C4-2B (cell line): ENCODE measurements at regions not wholly inside any gene's neighbourhood (a gene's known extent, or its start where the extent isn't known, plus 50 kb on each side); places are given as distances from the start of the nearest gene placed in this dataset.

ENCODE experiments used
- H3K27ac ChIP-seq: fragments of 450-650 bp; 2 replicates; pipeline ENCODE4 v1.5.1; 2017
- ZFX ChIP-seq: fragments of 450-650 bp; IDR thresholded peaks from 2 replicates; pipeline ENCODE4 v1.6.1; 2017
- TF ChIP-seq, protein P1 (sequence below): fragments of 450-650 bp; conservative IDR thresholded peaks from 2 replicates; pipeline ENCODE4 v1.5.1; 2017; ENCODE audit warnings: mild to moderate bottlenecking

DNA sequence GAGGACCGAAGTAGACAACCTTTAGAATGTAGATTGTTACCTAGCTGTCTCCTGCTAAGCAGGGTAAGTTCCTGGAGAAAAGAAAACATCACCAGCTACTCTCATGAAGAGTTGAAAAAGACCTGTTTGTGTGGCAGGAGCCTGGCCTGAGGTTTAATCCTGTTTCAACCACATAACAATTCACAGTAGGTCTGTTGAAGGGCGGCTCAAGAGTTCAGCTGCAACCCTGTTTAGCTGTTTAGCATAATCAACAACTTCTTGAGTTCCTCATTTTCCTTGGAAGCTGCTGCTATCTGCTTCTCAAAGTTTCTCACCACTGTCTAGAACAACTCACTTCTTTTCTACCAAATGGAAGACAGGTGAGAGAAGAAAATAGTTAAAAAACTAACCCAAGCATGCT lies 170.4 kb upstream of the TET2 start:
- no peak for TF ChIP-seq ZFX
- TF ChIP-seq, protein P1, sequence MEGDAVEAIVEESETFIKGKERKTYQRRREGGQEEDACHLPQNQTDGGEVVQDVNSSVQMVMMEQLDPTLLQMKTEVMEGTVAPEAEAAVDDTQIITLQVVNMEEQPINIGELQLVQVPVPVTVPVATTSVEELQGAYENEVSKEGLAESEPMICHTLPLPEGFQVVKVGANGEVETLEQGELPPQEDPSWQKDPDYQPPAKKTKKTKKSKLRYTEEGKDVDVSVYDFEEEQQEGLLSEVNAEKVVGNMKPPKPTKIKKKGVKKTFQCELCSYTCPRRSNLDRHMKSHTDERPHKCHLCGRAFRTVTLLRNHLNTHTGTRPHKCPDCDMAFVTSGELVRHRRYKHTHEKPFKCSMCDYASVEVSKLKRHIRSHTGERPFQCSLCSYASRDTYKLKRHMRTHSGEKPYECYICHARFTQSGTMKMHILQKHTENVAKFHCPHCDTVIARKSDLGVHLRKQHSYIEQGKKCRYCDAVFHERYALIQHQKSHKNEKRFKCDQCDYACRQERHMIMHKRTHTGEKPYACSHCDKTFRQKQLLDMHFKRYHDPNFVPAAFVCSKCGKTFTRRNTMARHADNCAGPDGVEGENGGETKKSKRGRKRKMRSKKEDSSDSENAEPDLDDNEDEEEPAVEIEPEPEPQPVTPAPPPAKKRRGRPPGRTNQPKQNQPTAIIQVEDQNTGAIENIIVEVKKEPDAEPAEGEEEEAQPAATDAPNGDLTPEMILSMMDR = no peak
- no peak overlapping the region for H3K27ac ChIP-seq

DNA sequence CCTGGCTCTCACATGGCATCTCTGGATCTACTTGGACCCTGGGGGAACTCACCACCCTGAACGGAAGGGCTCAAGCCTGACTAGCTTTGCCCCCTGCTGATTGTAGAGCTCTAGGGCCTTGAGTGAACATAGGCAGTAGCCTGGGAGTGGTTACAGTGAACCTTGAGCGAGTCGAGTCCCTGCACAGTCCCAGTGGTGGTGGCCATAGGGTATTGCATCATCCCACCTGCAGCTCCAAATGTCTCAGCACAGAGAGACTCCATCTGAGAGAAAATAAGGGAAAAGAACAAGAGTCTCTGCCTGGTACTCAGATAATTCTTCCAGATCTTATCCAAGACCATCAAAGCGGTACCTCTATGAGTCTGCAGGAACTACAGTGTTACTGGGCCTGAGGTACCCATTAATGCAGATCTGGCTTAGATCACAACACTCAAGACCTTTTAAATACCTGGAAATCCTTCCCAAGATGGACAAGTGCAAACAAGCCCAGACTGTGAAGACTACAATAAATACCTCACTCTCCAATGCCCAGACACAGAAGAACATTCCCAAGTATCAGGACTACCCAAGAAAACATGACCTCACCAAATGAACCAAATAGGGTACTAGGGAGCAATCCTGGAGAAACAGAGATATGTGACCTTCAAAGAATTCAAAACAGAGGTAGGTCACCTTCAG lies 167.5 kb upstream of the TET2 start:
- no peak for TF ChIP-seq ZFX
- TF ChIP-seq, protein P1 = no peak
- no peak overlapping the region for H3K27ac ChIP-seq

DNA sequence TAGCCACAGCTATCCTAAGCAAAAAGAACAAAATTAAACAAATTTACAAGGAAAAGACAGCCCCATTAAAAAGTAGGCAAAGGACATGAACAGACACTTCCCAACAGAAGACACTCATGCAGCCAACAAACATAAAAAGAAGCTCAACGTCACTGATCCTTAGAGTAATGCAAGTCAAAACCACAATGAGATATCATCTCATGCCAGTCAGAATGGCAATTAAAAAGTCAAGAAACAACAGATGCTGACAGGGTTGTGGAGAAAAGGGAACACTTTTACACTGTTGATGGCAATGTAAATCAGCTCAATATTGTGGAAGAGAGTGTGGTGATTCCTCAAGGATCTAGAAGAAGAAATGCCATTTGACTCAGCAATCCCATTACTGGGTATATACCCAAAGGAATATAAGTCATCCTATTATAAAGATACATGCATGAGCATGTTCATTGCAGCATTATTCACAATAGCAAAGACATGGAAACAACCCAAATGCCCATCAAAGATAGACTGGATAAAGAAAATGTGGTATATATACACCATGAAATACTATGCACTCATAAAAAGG lies 163.0 kb upstream of the TET2 start:
- H3K27ac ChIP-seq = no peak overlapping the region
- TF ChIP-seq ZFX = no peak
- TF ChIP-seq, protein P1 = no peak

DNA sequence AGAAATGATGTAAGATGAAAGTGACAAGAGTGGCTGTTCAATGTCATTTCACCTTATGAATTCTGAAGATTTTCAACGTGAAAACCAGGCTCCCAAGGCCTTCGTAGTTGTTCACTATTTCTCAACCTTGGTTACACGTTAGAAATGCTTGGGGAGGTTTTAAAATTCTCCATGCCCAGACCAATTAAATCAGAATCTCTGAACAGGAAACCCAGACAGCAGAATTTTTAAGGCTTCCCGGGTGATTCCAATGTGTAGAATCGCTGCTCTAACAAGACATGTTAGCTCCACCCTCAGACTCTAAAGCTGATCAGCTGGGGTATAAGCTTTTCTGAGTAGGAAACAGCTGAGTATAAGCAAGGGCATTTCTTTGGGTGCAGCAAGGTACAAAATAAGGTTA lies 160.4 kb upstream of the TET2 start:
- no peak overlapping the region for H3K27ac ChIP-seq
- TF ChIP-seq, protein P1 = no peak
- TF ChIP-seq ZFX = no peak

DNA sequence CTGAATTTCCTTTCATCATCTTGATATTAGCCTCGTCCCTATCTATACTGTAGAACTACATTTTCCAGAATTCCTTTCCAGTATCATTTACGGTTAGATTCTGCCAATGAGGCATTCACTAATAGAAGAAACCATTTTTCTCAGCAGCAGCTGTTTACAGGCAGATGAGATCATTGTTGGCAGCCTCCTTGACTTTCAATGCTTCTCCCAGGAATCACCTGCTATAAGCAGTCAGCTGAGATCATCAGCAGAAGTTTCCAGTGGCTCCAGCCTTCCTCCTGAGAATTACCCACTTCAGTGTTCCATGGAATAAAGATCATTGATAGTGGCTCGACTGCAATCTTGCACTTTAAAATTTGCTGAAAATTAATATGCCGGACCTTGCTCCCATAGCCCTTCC lies 157.3 kb upstream of the TET2 start:
- no peak for TF ChIP-seq ZFX
- TF ChIP-seq, protein P1 = no peak
- no peak overlapping the region for H3K27ac ChIP-seq

DNA sequence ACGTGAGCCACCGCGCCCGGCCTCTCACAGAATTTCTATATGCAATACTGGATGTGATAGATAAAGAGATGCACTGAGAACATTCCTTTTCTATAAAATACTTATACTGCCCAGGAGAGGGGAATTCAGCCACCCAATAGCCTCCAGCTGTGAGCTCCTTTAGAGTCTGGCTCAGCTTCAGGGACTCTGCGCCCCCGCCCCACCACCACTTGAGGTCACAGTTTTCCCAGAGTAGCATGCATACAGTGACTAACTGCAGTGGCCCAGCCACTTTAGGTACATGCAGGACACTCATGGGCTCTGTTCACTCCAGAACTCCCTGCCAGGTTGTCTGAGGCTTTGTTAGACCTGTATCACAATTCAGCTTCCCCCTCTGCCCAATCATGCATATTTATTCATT lies 144.4 kb upstream of the TET2 start:
- no peak for TF ChIP-seq ZFX
- TF ChIP-seq, protein P1 = no peak
- no peak overlapping the region for H3K27ac ChIP-seq

DNA sequence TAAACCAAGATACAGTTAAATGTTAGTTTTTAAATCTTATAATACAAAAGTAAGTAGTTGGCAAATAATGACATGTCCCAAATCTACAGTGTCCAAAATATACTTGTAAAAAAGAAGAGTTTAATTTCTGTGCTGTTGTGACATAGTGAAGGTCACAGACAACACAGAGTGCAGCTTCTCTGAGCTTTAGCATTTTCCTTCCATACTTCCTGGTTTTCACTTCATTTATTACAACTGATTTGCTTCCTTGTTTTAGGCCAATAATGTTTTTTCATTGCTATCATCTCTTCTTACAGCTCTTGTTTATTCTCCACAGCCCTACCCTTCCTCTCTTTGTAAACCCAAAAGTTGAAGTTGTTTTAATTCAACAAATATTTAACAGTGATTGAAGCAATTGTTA lies 132.4 kb upstream of the TET2 start:
- H3K27ac ChIP-seq = no peak overlapping the region
- TF ChIP-seq, protein P1 = no peak
- no peak for TF ChIP-seq ZFX
